Activated T-helper 2 cell treated with anti-CD3 and anti-CD28 coated beads, Interferon-gamma antibody, Interleukin-2, Interleukin-4, amounts not matched to agents 10 μg/mL and 5 μg/mL and 100 μg/mL, durations not matched to agents 14 hours and 24 hours and 36 hours (primary cell): ENCODE measurements at regions not wholly inside any gene's neighbourhood (a gene's known extent, or its start where the extent isn't known, plus 50 kb on each side); places are given as distances from the start of the nearest gene placed in this dataset.
A peak's percentile ranks its signal among the peaks of the same experiment; 100 is the strongest.

Experiments
- DNase-seq: peaks from one replicate; pipeline ENCODE4 v3.0.0; 2021; ENCODE audit warnings: low spot score
- H3K27ac Mint-ChIP-seq: one replicate; pipeline ENCODE4 v1.8.0; 2021; ENCODE audit warnings: mixed read lengths
- H3K27me3 Mint-ChIP-seq: one replicate; pipeline ENCODE4 v1.8.0; 2021; ENCODE audit warnings: low read depth, mixed read lengths
- H3K36me3 Mint-ChIP-seq: one replicate; pipeline ENCODE4 v1.8.0; 2021; ENCODE audit warnings: low read depth, mixed read lengths
- H3K4me1 Mint-ChIP-seq: one replicate; pipeline ENCODE4 v1.8.0; 2021; ENCODE audit warnings: low read depth, mixed read lengths
- H3K4me3 Mint-ChIP-seq: one replicate; pipeline ENCODE4 v1.8.0; 2021; ENCODE audit warnings: low read depth, mild to moderate bottlenecking, moderate library complexity, mixed read lengths
- H3K9me3 Mint-ChIP-seq: one replicate; pipeline ENCODE4 v1.8.0; 2021; ENCODE audit warnings: mixed read lengths
- intact Hi-C: fragments of 100-400 bp; cut with micrococcal nuclease; formaldehyde crosslinking; loops from one replicate; pipeline ENCODE4 v1.15.1; 2023

DNA sequence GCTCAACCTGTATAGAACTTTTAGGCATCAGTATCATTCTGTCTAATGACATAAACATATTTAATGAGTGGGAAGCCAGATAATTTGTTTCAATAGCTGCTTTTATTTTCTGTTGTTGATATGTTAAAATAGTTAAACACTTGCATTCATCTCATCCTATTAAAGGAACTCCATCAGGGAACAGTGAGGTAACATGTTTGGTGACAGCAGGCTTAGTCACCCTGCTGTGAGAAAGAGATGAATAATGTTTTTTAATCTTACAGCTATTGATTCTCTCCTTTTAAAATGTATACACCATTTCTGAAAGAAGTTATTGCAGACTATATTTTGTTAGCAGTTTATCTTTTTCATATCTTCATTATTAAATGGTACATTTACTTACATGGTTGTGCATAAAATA lies 123.3 kb upstream of the CWC22 start:
- H3K9me3 Mint-ChIP-seq: no peaks in the 10 kb centered on the region
- no peak overlapping the region for H3K4me3 Mint-ChIP-seq
- H3K36me3 Mint-ChIP-seq: no peaks in the 10 kb centered on the region
- no peak overlapping the region for H3K27ac Mint-ChIP-seq
- no peaks in the 10 kb centered on the region for H3K4me1 Mint-ChIP-seq
- H3K27me3 Mint-ChIP-seq: peaks cover 17% of the 10 kb centered on the region
- DNase-seq: no peak
- intact Hi-C loops: no loop called here

DNA sequence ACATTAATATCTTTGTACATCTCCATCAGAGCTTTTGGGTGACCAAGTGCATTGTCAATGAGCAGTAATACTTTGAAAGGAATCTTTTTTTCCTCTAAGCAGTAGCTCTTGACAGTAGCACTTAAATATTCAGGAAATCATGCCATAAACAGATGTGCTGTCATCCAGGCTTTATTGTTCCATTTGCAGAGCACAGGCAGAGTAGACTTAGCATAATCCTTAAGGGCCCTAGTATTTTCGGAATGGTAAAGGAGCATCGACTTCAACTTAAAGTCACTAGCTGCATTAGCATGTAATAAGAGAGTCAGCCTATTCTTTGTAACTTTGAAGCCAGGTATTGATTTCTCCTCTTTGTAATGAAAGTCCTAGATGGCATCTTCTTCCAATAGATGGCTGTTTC lies 121.8 kb upstream of the CWC22 start:
- intact Hi-C loops: no loop called here
- no peak overlapping the region for H3K4me3 Mint-ChIP-seq
- H3K4me1 Mint-ChIP-seq: peaks cover 2% of the 10 kb centered on the region
- no peak overlapping the region for H3K27ac Mint-ChIP-seq
- H3K27me3 Mint-ChIP-seq: peaks cover 20% of the 10 kb centered on the region
- no peaks in the 10 kb centered on the region for H3K9me3 Mint-ChIP-seq
- no peak for DNase-seq
- H3K36me3 Mint-ChIP-seq: no peaks in the 10 kb centered on the region

DNA sequence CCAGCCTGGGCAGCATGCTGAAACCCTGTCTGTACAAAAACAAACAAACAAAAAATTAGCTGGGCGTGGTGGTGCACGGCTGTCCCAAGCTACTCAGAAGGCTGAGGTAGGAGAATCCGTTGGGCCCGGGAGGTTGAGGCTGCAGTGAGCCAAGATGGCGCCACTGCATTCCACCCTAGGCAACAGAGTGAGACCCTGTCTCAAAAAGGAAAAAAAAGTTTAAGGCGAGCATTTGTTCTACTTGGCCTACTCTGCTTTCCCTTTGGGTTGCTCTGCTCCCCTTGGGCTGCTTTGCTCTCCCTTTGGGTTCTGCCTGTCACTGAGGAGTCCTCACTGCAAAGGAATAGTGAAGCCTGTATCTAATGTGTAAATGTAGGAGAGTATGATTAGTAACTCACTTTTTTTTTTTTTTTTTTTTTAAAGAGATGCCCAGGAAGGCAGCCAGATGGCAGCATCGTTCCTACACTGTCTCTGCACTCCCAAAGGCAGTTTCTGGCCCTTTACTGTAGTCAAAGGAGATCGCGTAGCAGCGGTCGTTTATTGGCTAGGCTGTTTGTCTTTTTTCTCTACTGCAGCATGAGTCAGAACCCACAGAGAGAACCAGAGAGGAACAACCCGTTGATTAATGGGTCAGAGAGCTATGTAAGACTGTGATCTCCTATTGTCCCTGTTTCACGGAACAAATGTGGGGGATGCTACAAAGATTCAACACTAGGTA lies 118.3 kb upstream of the CWC22 start:
- no peaks in the 10 kb centered on the region for H3K36me3 Mint-ChIP-seq
- peak; percentile 13 for DNase-seq
- peaks cover 2% of the 10 kb centered on the region for H3K4me1 Mint-ChIP-seq
- peaks cover 20% of the 10 kb centered on the region for H3K27me3 Mint-ChIP-seq
- intact Hi-C loops: no loop called here
- H3K4me3 Mint-ChIP-seq: no peak overlapping the region
- no peak overlapping the region for H3K27ac Mint-ChIP-seq
- H3K9me3 Mint-ChIP-seq: no peaks in the 10 kb centered on the region

DNA sequence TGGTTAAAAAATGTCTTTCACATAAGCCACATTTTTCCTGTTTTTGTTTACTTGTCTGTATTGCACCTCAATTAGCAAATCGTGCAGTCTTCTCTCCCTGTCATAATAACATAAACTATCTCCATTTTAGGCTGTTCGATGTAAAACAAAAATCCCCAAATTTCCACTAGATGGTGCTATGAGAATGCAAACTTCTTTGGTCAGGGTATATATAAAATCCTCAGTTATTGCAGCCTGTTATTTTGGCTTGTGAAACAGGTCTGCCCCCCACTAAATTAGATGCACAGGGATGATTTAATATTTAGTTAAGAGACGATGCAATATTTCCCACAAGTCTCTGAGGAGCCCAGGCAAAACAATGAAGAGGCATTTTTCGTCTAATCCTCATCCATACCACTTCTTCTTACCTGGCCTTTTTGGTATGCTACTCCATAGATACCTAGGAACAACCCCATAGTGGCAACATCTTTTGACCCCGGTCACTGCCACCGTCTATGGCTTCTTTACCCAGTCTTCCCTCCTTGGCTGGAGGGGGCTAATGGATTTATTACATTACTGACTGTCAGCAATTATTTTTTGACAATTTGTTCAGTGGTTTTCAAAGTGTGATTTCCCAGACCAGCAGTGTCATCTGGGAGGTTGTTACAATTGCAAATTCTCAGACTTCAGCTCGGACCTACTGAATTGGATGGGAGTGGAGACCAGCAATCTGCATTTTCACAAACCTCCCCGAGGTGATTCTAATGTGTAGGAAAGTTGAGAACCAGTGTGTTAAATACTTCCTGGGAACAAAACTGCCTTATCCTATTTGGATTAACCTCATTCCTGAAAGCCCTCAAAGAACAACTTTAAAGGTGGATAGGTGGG lies 117.4 kb upstream of the CWC22 start:
- Mint-ChIP-seq H3K9me3 (no peaks in the 10 kb centered on the region), H3K36me3 (no peaks in the 10 kb centered on the region), H3K27ac (no peak overlapping the region), H3K4me1 (peaks cover 2% of the 10 kb centered on the region), H3K27me3 (peaks cover 19% of the 10 kb centered on the region), H3K4me3 (no peak overlapping the region)
- no peak for DNase-seq
- intact Hi-C loops: loop anchor here (1.0 to 5.0 kb wide), 2 partner anchors 934 to 1593 kb away; no protein-coding TSS in a partner anchor

DNA sequence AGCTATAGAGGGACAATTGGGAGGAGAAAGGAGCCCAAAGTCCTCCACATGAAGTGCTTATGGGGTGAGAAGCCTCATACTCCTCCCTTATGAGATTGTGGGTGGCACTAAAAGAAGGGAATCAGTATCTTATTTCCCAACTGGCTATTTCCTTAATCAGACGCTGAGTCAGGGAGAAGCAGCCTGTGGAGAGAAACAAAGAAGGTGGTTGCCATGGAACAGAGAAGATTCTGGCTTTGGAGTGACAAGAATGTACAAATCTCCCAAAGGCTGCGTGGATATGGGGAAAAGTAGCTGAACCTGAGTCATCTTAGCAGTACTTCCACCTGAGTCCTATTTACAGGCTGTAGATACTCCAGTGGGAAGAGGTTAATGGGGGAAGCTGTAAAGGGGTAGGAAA lies 115.8 kb upstream of the CWC22 start:
- no peaks in the 10 kb centered on the region for H3K36me3 Mint-ChIP-seq
- H3K4me3 Mint-ChIP-seq: no peak overlapping the region
- H3K9me3 Mint-ChIP-seq: no peaks in the 10 kb centered on the region
- DNase-seq: no peak
- no peak overlapping the region for H3K27ac Mint-ChIP-seq
- peaks cover 2% of the 10 kb centered on the region for H3K4me1 Mint-ChIP-seq
- intact Hi-C loops: loop anchor here (5.0 kb wide), 1 partner anchor 1594 kb away; no protein-coding TSS in a partner anchor
- H3K27me3 Mint-ChIP-seq: peaks cover 20% of the 10 kb centered on the region

DNA sequence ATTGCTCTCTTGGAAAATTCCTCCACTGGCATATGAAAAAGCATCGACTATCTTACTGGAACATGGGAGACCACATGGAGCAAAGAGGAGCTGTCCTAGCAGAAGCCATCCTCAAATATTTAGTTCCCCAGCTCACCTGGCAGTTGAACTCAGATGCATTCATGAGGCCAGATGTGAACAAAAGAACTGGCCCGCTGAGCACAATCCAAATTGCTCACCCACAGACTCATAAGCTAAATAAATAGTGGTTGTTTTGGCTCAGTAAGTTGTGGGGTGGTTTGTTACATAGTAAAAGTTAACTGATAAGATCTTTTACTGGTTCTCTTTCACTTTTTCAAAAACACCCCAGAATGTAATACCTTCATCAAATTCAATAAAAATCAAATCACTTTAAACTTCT lies 108.6 kb upstream of the CWC22 start:
- Mint-ChIP-seq H3K9me3 (no peaks in the 10 kb centered on the region), H3K4me1 (no peaks in the 10 kb centered on the region), H3K36me3 (no peaks in the 10 kb centered on the region), H3K27me3 (peaks cover 12% of the 10 kb centered on the region), H3K27ac (no peak overlapping the region), H3K4me3 (no peak overlapping the region)
- intact Hi-C loops: no loop called here
- no peak for DNase-seq

DNA sequence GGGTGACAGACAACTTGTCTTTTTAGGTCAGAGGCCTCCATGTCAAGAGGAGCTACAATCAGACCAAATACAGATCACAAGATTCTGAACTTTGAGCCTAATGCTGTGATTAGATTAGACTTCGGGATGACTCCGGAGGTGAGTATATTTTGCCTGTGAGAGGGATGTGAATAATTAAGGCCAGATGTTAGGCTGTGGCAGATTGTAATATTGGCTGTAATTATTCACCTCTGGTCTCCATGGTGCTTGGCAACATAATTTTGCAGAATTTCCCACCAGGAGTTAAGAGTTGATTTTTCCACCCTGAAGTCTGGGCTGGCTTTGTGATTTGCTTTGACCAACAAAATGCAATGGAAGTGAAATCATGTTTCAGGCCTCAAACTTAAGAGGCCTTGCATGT lies 108.2 kb upstream of the CWC22 start:
- no peak overlapping the region for H3K27ac Mint-ChIP-seq
- DNase-seq: no peak
- intact Hi-C loops: no loop called here
- H3K4me1 Mint-ChIP-seq: no peaks in the 10 kb centered on the region
- H3K36me3 Mint-ChIP-seq: no peaks in the 10 kb centered on the region
- H3K27me3 Mint-ChIP-seq: peaks cover 12% of the 10 kb centered on the region
- no peaks in the 10 kb centered on the region for H3K9me3 Mint-ChIP-seq
- H3K4me3 Mint-ChIP-seq: no peak overlapping the region

DNA sequence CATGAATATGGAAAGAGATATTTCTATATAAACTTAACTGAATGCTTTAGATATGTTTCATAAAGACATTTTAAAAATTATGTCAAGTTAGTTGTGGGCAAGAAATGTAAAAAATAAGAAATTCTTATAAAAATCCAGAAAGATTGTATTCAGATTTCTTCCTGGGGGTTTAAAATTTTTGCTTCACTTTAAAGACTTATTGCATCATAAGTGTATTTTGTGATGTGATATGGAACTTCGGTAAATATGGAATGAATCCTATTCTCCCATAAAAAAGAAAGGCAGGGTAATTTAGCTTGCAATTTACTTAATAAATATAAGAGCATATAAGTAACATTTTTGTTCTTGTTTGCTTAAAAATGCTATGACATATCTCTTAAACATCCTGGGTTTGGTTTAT lies 104.8 kb upstream of the CWC22 start:
- Mint-ChIP-seq H3K4me3 (no peak overlapping the region), H3K9me3 (no peaks in the 10 kb centered on the region), H3K36me3 (no peaks in the 10 kb centered on the region), H3K4me1 (no peaks in the 10 kb centered on the region), H3K27ac (no peak overlapping the region), H3K27me3 (peaks cover 3% of the 10 kb centered on the region)
- DNase-seq: no peak
- intact Hi-C loops: no loop called here

DNA sequence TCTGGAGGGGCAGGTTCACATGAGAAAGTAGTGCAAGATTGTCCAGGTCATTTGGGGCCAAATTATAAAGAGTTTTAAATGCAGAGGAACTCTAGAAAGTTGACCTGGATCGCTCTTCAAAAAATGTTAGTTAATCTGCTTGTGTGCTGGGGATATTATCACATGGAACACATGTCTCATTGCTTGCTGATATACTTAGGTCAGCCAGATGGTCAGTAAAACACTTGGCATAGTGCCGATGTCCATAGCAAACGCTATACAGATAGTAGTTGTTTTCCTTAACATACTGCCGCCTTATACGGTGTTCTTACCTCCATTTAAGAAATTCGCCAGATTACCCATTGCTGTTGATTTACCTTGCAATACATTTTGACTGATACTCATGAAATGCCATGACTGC lies 103.4 kb upstream of the CWC22 start:
- Mint-ChIP-seq H3K9me3 (no peaks in the 10 kb centered on the region), H3K4me1 (no peaks in the 10 kb centered on the region), H3K27ac (no peak overlapping the region), H3K27me3 (no peaks in the 10 kb centered on the region), H3K36me3 (no peaks in the 10 kb centered on the region), H3K4me3 (no peak overlapping the region)
- intact Hi-C loops: no loop called here
- DNase-seq: no peak

DNA sequence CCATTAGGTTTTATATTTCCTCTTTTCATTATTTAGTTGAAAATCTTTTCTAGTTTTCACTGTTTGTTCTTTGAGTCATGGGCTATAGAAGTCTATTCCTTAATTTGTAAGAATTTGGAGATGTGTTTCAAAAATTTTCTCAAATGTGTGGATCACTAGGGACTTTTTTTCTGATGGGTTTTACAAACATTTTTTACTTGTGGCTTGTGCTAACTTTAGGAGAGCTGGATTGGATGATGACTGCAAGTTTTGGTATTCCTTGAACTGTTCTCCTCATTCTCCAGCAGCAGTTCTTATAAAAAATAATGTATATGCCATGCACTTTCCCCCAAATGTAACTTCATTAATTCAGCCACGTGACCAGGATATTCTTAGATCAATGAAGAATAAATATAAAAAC lies 94.7 kb upstream of the CWC22 start:
- Mint-ChIP-seq H3K36me3 (no peaks in the 10 kb centered on the region), H3K4me1 (no peaks in the 10 kb centered on the region), H3K27me3 (no peaks in the 10 kb centered on the region), H3K4me3 (no peak overlapping the region), H3K9me3 (no peaks in the 10 kb centered on the region), H3K27ac (no peak overlapping the region)
- DNase-seq: no peak
- intact Hi-C loops: no loop called here

DNA sequence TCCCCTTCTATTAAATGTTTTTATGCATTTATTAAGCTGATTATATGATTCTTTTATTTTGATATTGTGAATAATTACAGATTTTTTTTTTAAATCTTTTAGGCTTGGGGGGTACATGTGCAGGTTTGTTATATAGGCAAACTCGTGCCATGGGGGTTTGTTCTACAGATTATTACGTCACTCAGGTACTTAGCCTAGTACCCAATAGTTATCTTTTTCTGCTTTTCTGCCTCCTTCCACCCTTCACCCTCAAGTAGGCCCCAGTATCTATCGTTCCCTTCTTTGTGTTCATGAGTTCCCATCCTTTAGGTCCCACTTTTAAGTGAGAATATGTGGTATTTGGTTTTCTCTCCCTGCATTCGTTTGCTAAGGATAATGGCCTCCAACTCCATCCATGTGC lies 92.2 kb upstream of the CWC22 start:
- intact Hi-C loops: no loop called here
- Mint-ChIP-seq H3K9me3 (no peaks in the 10 kb centered on the region), H3K4me3 (no peak overlapping the region), H3K27me3 (no peaks in the 10 kb centered on the region), H3K36me3 (no peaks in the 10 kb centered on the region), H3K4me1 (no peaks in the 10 kb centered on the region), H3K27ac (no peak overlapping the region)
- no peak for DNase-seq

DNA sequence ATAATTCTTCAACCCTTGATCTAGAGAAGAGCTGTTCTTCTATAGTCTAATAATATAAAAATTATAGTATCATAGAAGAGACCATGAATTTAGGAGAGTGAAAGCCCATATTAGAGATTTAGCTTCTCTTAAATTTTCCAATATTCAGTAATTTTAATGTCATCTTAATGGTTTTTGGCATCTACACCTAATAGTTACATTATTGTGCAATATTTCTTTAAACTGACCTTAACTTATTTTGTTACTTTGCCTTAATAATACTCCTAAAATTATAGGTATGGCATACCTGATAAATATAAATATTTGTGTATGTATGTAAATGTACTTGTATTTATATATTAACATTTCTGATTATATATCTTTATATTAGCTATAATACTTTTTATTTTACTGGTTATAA lies 78.0 kb upstream of the CWC22 start:
- Mint-ChIP-seq H3K36me3 (no peaks in the 10 kb centered on the region), H3K27ac (no peak overlapping the region), H3K4me1 (no peaks in the 10 kb centered on the region), H3K4me3 (no peak overlapping the region), H3K27me3 (no peaks in the 10 kb centered on the region), H3K9me3 (no peaks in the 10 kb centered on the region)
- intact Hi-C loops: no loop called here
- DNase-seq: no peak

DNA sequence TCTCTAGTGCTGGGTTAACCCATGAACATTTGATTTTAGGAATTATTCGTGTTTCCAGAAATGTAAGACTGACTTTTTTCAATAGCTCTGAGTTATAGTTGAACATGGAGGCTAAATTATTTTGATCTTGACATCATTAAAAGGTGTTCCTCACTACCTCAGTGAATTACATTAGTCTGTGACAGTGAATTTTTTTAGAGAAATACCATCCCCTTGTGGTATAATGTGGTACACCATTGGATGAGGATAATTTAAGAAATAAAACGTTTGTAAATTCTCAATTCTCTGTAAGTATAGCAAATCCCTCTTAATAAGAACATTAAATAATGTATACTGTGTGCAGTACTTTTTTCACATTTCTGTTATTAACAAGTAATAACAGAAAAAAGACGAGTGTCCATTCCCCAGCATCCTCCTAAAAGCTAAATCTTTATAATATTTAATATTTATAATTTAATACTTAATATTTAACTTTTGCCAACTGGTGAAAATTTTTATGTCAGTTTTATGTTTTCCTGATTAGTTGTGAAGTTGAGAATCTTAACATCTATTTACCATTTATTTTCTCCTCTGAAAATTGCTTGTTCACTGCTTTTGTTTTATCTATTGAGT lies 70.3 kb upstream of the CWC22 start:
- no peak overlapping the region for H3K4me3 Mint-ChIP-seq
- intact Hi-C loops: no loop called here
- H3K4me1 Mint-ChIP-seq: no peaks in the 10 kb centered on the region
- DNase-seq: no peak
- no peaks in the 10 kb centered on the region for H3K36me3 Mint-ChIP-seq
- no peak overlapping the region for H3K27ac Mint-ChIP-seq
- H3K27me3 Mint-ChIP-seq: no peaks in the 10 kb centered on the region
- H3K9me3 Mint-ChIP-seq: no peaks in the 10 kb centered on the region
